ENCODE measurements at regions not wholly inside any gene's neighbourhood (a gene's known extent, or its start where the extent isn't known, plus 50 kb on each side); places are given as distances from the start of the nearest gene placed in this dataset.

DNA sequence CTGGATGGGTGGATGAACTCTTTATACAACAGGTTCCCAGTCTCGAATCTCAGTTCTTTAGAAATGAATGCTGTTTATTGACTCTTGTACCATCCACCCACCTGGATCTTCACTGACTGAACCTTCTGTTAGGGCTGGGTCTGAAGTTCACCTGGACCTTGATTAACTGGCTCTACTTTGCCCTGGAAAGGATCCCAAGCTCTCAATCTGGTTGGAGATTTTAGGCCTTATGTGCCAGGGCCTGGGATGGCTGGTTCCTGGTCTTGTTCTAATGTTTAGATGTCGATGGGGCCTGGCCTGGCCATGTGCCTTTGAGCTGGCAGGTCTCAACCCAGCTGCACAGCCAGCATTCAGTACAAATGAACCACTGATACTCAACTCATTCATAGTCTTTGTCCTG lies 76.5 kb upstream of the MED13L start:
- ATAC-seq (ENCODE audit: low FRiP score): no peak
- TF ChIP-seq, protein P1, sequence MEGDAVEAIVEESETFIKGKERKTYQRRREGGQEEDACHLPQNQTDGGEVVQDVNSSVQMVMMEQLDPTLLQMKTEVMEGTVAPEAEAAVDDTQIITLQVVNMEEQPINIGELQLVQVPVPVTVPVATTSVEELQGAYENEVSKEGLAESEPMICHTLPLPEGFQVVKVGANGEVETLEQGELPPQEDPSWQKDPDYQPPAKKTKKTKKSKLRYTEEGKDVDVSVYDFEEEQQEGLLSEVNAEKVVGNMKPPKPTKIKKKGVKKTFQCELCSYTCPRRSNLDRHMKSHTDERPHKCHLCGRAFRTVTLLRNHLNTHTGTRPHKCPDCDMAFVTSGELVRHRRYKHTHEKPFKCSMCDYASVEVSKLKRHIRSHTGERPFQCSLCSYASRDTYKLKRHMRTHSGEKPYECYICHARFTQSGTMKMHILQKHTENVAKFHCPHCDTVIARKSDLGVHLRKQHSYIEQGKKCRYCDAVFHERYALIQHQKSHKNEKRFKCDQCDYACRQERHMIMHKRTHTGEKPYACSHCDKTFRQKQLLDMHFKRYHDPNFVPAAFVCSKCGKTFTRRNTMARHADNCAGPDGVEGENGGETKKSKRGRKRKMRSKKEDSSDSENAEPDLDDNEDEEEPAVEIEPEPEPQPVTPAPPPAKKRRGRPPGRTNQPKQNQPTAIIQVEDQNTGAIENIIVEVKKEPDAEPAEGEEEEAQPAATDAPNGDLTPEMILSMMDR (IDR thresholded peaks at IDR 0.05): no peak
- no peak for DNase-seq (ENCODE audit: low spot score)

DNA sequence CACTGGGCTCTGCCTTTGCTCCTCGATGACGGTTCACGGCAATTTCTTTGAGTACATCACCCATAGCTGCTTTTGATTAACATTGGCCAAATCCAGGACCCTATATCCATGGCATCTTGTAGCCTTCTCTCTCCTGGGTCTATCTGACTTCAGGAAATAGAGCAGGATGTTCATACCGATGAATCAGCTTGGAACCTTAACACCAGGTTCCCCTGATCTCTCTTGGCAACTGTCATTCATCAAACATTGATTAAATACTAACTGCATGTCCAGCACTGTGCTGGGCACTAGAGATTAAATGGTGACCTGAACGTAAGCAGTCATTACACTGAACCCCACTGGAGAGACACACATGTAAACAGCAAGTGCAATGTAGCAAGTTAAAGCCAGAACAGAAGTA lies 77.0 kb upstream of the MED13L start:
- DNase-seq (ENCODE audit: low spot score) (no peak), ATAC-seq (ENCODE audit: low FRiP score) (no peak)
- TF ChIP-seq, protein P1 (IDR thresholded peaks at IDR 0.05): no peak

DNA sequence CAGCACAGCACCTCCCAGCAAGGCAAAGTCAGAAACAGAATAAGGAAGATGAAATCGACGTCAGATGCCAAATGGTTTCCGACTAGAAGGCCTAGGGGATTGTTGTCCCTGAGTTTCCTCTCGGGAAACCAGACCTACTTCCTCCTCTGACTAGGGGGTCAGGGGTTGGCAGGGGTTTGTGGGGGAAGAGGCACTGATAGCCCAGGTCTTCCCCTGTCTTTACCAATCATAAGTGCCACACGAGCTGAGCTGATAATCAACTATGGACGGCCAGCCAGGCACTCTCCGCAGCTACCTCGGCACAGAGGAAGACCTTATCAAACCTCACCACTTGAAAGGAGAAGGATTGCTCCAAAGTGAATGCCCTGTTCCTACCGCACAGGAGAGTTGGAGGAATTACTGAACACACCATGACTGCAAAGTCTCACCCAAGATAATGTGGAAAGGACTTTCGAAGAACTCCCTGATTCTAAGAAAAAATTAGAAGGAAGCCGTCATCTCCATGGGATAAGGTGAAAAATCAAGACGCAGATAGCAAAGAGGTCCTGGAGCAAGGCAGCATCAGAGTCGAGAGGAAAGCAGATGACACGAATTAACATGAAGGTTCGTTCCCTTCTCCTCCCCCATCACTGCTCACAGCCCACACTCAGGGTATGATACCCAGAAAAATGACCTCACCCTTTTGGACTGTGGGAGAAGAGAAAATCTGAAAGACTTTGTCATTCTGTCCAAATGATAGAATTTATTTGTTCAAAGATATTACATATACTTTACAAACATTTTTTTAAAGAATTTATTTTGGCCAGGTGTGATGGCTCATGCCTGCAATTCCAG lies 77.7 kb upstream of the MED13L start:
- TF ChIP-seq, protein P1 (IDR thresholded peaks at IDR 0.05): no peak
- no peak for ATAC-seq (ENCODE audit: low FRiP score)
- DNase-seq (ENCODE audit: low spot score): no peak

DNA sequence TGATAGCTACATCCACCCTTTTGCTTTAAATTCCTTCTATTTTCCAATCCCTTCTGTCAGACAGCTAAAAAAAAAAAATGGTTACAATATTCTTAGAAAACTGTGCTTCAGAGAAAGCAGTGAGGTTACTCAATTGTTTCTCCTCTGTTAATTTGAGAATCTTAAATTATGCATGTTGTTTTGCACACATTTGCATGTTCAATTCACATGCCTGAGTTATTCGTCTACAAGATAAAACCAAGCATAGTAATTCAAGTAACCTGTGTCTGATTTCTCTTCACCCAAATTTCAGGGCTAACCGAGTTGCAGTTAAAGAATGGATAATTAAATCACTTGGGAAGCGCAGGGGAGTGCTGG lies 81.0 kb upstream of the MED13L start:
- no peak for ATAC-seq (ENCODE audit: low FRiP score)

DNA sequence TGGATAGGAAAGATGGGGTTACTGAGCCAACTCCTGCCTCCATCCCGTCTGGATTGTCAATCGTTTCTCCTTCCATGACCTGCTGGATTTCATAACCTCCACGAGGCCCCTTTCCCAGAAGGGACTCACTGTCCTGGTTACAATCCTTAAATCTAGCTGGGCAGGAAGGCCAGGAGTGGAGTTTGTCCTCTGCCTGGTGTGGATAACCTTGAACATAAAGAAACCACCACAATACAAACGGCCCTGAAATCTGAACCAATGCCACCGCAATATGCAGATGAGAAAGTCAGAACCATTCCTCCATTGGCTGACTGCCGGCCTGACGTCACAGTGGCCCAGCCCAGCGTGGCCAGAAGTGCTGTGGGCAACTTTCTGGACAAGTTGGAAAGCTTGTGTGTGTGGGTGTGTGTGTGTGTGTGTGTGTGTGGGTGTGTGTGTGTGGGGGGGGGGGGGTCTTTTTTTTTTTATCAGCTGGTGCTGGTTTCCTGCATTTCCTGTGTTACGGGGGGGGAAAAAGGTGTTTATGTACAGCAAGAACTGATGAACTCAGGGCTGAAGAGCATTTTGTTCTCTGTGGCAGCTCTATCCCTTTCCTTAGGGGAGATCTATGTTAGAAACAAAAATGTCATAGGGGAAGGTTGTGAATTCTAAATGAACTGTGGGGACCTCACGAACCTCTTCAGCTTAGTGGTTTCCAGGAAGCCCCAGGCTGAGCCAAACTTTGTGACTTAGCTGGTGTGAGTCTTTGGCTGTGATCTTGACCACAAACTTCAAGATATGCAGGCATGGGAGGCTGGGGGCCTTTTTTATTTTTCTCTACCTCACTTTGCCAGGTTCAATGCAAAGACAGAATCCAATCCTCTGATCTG lies 81.6 kb upstream of the MED13L start:
- DNase-seq (ENCODE audit: low spot score): peak; percentile 81
- ATAC-seq (ENCODE audit: low FRiP score): peak; percentile 96
- TF ChIP-seq, protein P1 (IDR thresholded peaks at IDR 0.05): no peak

More for the DNA sequence above, 81.0 kb upstream of the MED13L start:
- TF ChIP-seq, protein P1 (IDR thresholded peaks at IDR 0.05): no peak
- no peak for DNase-seq (ENCODE audit: low spot score)

DNA sequence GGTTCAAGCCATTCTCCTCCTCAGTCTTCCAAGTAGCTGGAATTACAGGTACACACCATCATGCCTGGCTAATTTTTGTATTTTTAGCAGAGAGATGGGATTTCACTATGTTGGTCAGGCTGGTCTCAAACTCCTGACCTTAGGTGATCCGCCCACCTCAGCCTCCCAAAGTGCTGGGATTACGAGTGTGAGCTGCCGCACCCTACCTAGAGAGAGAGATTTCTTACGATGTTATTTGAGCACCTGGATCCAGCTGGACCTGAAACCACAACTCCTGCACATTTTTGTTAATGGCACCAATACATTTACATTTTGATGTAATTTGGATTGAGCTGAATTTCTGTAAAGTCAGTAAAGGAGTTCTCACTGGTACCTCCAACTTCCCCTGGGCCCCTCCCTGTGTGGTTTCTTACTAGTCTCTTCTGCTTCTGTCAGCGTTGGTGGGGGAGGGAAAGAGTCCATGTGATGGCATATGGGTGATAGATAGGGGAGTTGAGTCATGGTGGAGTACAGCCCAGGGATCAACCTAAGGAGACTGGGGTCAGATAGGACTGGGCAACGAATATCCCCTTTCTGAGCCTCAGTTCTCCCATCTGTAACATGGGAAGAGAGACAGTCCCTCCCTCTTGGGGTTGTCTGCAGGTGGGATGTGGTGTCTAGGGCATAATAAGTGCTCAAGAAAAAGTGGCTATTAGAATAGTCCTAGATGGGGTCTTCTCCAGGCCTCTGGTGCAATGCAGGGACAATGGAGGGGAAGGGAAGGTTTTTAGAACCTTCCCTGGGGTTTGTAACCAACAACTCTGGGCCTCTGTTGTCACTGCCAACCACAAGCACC lies 83.3 kb upstream of the MED13L start:
- no peak for ATAC-seq (ENCODE audit: low FRiP score)
- TF ChIP-seq, protein P1 (IDR thresholded peaks at IDR 0.05): no peak
- DNase-seq (ENCODE audit: low spot score): no peak

Measured in omental fat pad (tissue), 3 donors.